ENCODE measurements at regions not wholly inside any gene's neighbourhood (a gene's known extent, or its start where the extent isn't known, plus 50 kb on each side); places are given as distances from the start of the nearest gene placed in this dataset.

DNA sequence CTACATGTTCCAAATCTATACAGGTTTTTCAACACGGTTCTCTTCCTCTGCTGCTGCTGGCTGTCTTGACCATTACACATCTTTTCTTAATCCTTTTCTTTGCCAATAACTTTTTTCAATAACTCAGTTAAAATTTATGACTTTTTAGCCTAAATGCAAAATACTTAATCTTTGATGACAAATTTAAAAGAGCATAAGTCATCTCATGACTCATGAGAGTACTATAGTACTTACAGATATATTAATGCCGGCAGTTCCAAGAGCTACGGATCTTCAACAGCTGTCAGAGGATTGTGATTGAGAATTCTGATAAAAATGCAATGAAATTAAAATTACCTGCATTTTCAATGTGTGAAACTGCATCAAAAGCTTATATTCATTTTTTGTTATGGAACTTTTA is 105.5 kb downstream of the KPNA2 start:
- WGBS (ENCODE audit: extremely low coverage, insufficient coverage, insufficient read length) = no CpG with 5 or more reads among the region's 3 CpGs
- no peak overlapping the region for H3K18ac ChIP-seq (ENCODE audit: low read length)
- H3K9me3 ChIP-seq (ENCODE audit: insufficient read depth, low read depth, low read length) = no peaks in the 10 kb centered on the region
- H3K4me1 ChIP-seq (ENCODE audit: control insufficient read depth in 1 of 2, insufficient read depth in 2 of 2, low read length in 2 of 2) = no peaks in the 10 kb centered on the region
- H3K23ac ChIP-seq (ENCODE audit: low read length) = no peak overlapping the region
- no peak overlapping the region for H2AK5ac ChIP-seq (ENCODE audit: low read length)
- H3K4me3 ChIP-seq (ENCODE audit: low read depth, low read length) = no peak overlapping the region
- no peak overlapping the region for H3K27ac ChIP-seq (ENCODE audit: low read depth, low read length)
- H2BK5ac ChIP-seq (ENCODE audit: low read depth, low read length, poor library complexity) = no peak overlapping the region
- no peak overlapping the region for H3K9ac ChIP-seq (ENCODE audit: low read length)
- no peak overlapping the region for H2AFZ ChIP-seq (ENCODE audit: insufficient read depth, low read length, poor library complexity)
- H3K4me2 ChIP-seq (ENCODE audit: low read length) = no peak overlapping the region
- H3K79me1 ChIP-seq (ENCODE audit: low read length) = no peaks in the 10 kb centered on the region
- H4K91ac ChIP-seq (ENCODE audit: low read depth, low read length) = no peak overlapping the region
- no peak overlapping the region for H2BK12ac ChIP-seq (ENCODE audit: low read length)
- no peak overlapping the region for H3K14ac ChIP-seq (ENCODE audit: low read length)
- no peaks in the 10 kb centered on the region for H3K27me3 ChIP-seq (ENCODE audit: insufficient read depth, low read length)
- H3K36me3 ChIP-seq (ENCODE audit: control insufficient read depth in 1 of 2, insufficient read depth in 2 of 2, low read length in 2 of 2) = no peaks in the 10 kb centered on the region
- H3K79me2 ChIP-seq (ENCODE audit: control insufficient read depth, insufficient read depth, low read length, poor library complexity) = no peaks in the 10 kb centered on the region
- no peak overlapping the region for H4K8ac ChIP-seq (ENCODE audit: low read depth, low read length)
- H3K4ac ChIP-seq (ENCODE audit: low read depth, low read length) = no peak overlapping the region
- H4K12ac ChIP-seq (ENCODE audit: low read depth, low read length) = no peak overlapping the region
- H2BK120ac ChIP-seq (ENCODE audit: insufficient read depth, low read length, poor library complexity) = no peak overlapping the region
- DNase-seq = no peak

DNA sequence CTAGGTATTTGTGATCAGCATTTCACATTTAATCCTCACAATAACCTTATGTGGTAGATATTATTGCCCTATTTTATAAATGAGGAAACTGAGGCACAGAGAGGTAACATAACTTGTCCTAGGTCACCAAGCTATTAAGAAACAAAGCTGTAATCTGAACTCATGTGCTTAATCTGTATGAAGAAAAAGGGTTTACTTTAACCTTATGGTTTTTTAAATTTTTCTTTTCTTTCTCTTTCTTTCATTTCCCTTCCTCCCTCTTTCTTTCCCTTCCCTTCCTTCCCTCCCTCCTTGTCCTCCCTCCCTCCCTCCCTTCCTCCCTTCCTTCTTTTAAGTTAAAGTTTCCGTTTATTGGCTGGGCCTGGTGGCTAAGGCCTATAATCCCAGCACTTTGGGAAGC is 105.2 kb upstream of the AMZ2 start:
- Histone ChIP-seq H3K4ac (ENCODE audit: low read depth, low read length) (no peak overlapping the region), H3K18ac (ENCODE audit: low read length) (no peak overlapping the region), H3K14ac (ENCODE audit: low read length) (no peak overlapping the region), H2BK5ac (ENCODE audit: low read depth, low read length, poor library complexity) (no peak overlapping the region), H3K27me3 (ENCODE audit: insufficient read depth, low read length) (no peaks in the 10 kb centered on the region), H2BK120ac (ENCODE audit: insufficient read depth, low read length, poor library complexity) (no peak overlapping the region), H2BK12ac (ENCODE audit: low read length) (no peak overlapping the region), H3K36me3 (ENCODE audit: control insufficient read depth in 1 of 2, insufficient read depth in 2 of 2, low read length in 2 of 2) (no peaks in the 10 kb centered on the region), H3K27ac (ENCODE audit: low read depth, low read length) (no peak overlapping the region), H3K79me1 (ENCODE audit: low read length) (no peaks in the 10 kb centered on the region), H3K4me2 (ENCODE audit: low read length) (no peak overlapping the region), H4K91ac (ENCODE audit: low read depth, low read length) (no peak overlapping the region), H3K79me2 (ENCODE audit: control insufficient read depth, insufficient read depth, low read length, poor library complexity) (no peaks in the 10 kb centered on the region), H2AK5ac (ENCODE audit: low read length) (no peak overlapping the region), H4K12ac (ENCODE audit: low read depth, low read length) (no peak overlapping the region), H3K23ac (ENCODE audit: low read length) (no peak overlapping the region), H3K4me1 (ENCODE audit: control insufficient read depth in 1 of 2, insufficient read depth in 2 of 2, low read length in 2 of 2) (no peaks in the 10 kb centered on the region), H3K9ac (ENCODE audit: low read length) (no peak overlapping the region), H2AFZ (ENCODE audit: insufficient read depth, low read length, poor library complexity) (no peak overlapping the region), H3K4me3 (ENCODE audit: low read depth, low read length) (no peak overlapping the region), H3K9me3 (ENCODE audit: insufficient read depth, low read depth, low read length) (no peaks in the 10 kb centered on the region), H4K8ac (ENCODE audit: low read depth, low read length) (no peak overlapping the region)
- no CpG with 5 or more reads among the region's 1 CpG for WGBS (ENCODE audit: extremely low coverage, insufficient coverage, insufficient read length)
- DNase-seq = no peak

DNA sequence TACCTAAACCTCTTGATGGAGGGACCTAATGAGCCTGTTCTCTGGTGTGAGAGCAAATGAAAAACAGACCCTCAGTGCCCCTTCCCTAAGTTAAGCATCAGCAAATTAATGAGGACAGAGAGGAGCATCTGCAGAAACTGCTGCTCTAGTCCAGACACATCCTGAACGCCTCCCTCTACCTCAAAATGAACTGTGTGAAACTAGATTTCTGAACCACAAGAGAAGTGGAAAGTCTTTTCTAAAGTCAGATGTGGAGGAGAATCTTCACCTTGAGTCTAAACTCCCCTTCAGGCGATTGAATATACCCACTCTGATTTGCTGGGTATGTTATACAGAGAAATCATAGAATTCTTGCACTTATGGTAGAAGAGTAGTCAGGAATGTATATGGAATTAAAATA is 104.4 kb upstream of the AMZ2 start:
- H3K4me1 ChIP-seq (ENCODE audit: control insufficient read depth in 1 of 2, insufficient read depth in 2 of 2, low read length in 2 of 2) = no peaks in the 10 kb centered on the region
- H2BK12ac ChIP-seq (ENCODE audit: low read length) = no peak overlapping the region
- no peaks in the 10 kb centered on the region for H3K9me3 ChIP-seq (ENCODE audit: insufficient read depth, low read depth, low read length)
- no peak overlapping the region for H4K12ac ChIP-seq (ENCODE audit: low read depth, low read length)
- H3K4me3 ChIP-seq (ENCODE audit: low read depth, low read length) = no peak overlapping the region
- H4K8ac ChIP-seq (ENCODE audit: low read depth, low read length) = no peak overlapping the region
- no peak overlapping the region for H2AK5ac ChIP-seq (ENCODE audit: low read length)
- no peak overlapping the region for H3K4ac ChIP-seq (ENCODE audit: low read depth, low read length)
- no peak overlapping the region for H2BK5ac ChIP-seq (ENCODE audit: low read depth, low read length, poor library complexity)
- H4K91ac ChIP-seq (ENCODE audit: low read depth, low read length) = no peak overlapping the region
- H3K27me3 ChIP-seq (ENCODE audit: insufficient read depth, low read length) = no peaks in the 10 kb centered on the region
- H2AFZ ChIP-seq (ENCODE audit: insufficient read depth, low read length, poor library complexity) = no peak overlapping the region
- H3K9ac ChIP-seq (ENCODE audit: low read length) = no peak overlapping the region
- no peak overlapping the region for H3K14ac ChIP-seq (ENCODE audit: low read length)
- no CpG with 5 or more reads among the region's 2 CpGs for WGBS (ENCODE audit: extremely low coverage, insufficient coverage, insufficient read length)
- H3K36me3 ChIP-seq (ENCODE audit: control insufficient read depth in 1 of 2, insufficient read depth in 2 of 2, low read length in 2 of 2) = no peaks in the 10 kb centered on the region
- H3K23ac ChIP-seq (ENCODE audit: low read length) = no peak overlapping the region
- DNase-seq = no peak
- H3K79me2 ChIP-seq (ENCODE audit: control insufficient read depth, insufficient read depth, low read length, poor library complexity) = no peaks in the 10 kb centered on the region
- no peak overlapping the region for H3K4me2 ChIP-seq (ENCODE audit: low read length)
- H2BK120ac ChIP-seq (ENCODE audit: insufficient read depth, low read length, poor library complexity) = no peak overlapping the region
- no peak overlapping the region for H3K27ac ChIP-seq (ENCODE audit: low read depth, low read length)
- H3K18ac ChIP-seq (ENCODE audit: low read length) = no peak overlapping the region
- no peaks in the 10 kb centered on the region for H3K79me1 ChIP-seq (ENCODE audit: low read length)

DNA sequence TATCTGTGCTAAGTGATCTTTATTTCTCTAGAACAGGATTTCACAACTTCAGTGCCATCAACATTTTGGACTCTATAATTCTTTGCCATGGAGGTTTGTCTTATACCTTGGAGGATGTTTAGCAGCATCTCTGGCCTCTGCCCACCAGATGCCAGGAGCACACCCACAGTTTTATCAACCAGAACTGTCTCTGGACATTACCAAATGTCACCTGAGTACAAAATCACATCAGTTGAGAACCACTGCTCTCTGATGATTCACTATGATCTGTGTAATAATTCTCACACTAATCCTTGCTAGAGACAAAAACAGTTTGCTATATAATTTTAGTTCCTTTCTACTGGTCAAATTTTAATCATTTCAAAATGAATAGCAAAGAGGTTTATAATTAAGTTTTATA is 102.8 kb upstream of the AMZ2 start:
- H3K9ac ChIP-seq (ENCODE audit: low read length) = no peak overlapping the region
- H3K79me2 ChIP-seq (ENCODE audit: control insufficient read depth, insufficient read depth, low read length, poor library complexity) = no peaks in the 10 kb centered on the region
- H3K14ac ChIP-seq (ENCODE audit: low read length) = no peak overlapping the region
- H3K4me1 ChIP-seq (ENCODE audit: control insufficient read depth in 1 of 2, insufficient read depth in 2 of 2, low read length in 2 of 2) = no peaks in the 10 kb centered on the region
- H3K27ac ChIP-seq (ENCODE audit: low read depth, low read length) = no peak overlapping the region
- H2BK12ac ChIP-seq (ENCODE audit: low read length) = no peak overlapping the region
- no peak overlapping the region for H4K8ac ChIP-seq (ENCODE audit: low read depth, low read length)
- no peaks in the 10 kb centered on the region for H3K79me1 ChIP-seq (ENCODE audit: low read length)
- peaks cover 2% of the 10 kb centered on the region for H3K9me3 ChIP-seq (ENCODE audit: insufficient read depth, low read depth, low read length)
- H3K23ac ChIP-seq (ENCODE audit: low read length) = no peak overlapping the region
- H3K4ac ChIP-seq (ENCODE audit: low read depth, low read length) = no peak overlapping the region
- no peak overlapping the region for H3K4me3 ChIP-seq (ENCODE audit: low read depth, low read length)
- no peak overlapping the region for H2BK120ac ChIP-seq (ENCODE audit: insufficient read depth, low read length, poor library complexity)
- no peak overlapping the region for H3K4me2 ChIP-seq (ENCODE audit: low read length)
- H4K91ac ChIP-seq (ENCODE audit: low read depth, low read length) = no peak overlapping the region
- H2AFZ ChIP-seq (ENCODE audit: insufficient read depth, low read length, poor library complexity) = no peak overlapping the region
- DNase-seq = no peak
- no peak overlapping the region for H2BK5ac ChIP-seq (ENCODE audit: low read depth, low read length, poor library complexity)
- no peaks in the 10 kb centered on the region for H3K36me3 ChIP-seq (ENCODE audit: control insufficient read depth in 1 of 2, insufficient read depth in 2 of 2, low read length in 2 of 2)
- H2AK5ac ChIP-seq (ENCODE audit: low read length) = no peak overlapping the region
- no peak overlapping the region for H3K18ac ChIP-seq (ENCODE audit: low read length)
- no peak overlapping the region for H4K12ac ChIP-seq (ENCODE audit: low read depth, low read length)
- no peaks in the 10 kb centered on the region for H3K27me3 ChIP-seq (ENCODE audit: insufficient read depth, low read length)

DNA sequence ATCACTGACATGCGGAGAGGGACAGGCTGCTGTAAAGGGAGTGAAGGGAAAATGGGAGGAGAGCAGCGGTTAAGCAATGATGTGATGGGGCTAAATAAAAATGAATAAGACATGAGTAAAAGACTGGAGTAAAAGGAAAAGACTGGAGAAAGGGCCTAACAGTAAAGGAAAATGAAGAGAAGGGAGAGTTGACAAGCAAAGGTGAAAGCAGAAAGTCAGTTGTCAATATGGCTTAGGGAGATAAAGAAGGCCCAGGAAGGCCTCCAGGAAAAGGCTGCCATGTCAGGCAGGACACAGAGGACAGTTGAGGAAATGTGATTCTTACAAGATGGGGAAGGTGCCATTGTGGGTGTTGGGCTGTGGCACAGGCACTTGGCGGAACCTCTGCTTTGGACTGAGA is 98.9 kb upstream of the AMZ2 start:
- no CpG with 5 or more reads among the region's 3 CpGs for WGBS (ENCODE audit: extremely low coverage, insufficient coverage, insufficient read length)
- Histone ChIP-seq H3K27ac (ENCODE audit: low read depth, low read length) (no peak overlapping the region), H3K4me3 (ENCODE audit: low read depth, low read length) (no peak overlapping the region), H3K79me1 (ENCODE audit: low read length) (no peaks in the 10 kb centered on the region), H3K9ac (ENCODE audit: low read length) (no peak overlapping the region), H3K4me2 (ENCODE audit: low read length) (no peak overlapping the region), H3K36me3 (ENCODE audit: control insufficient read depth in 1 of 2, insufficient read depth in 2 of 2, low read length in 2 of 2) (no peaks in the 10 kb centered on the region), H3K9me3 (ENCODE audit: insufficient read depth, low read depth, low read length) (peaks cover 4% of the 10 kb centered on the region), H2BK5ac (ENCODE audit: low read depth, low read length, poor library complexity) (no peak overlapping the region), H4K91ac (ENCODE audit: low read depth, low read length) (no peak overlapping the region), H2BK120ac (ENCODE audit: insufficient read depth, low read length, poor library complexity) (no peak overlapping the region), H4K12ac (ENCODE audit: low read depth, low read length) (no peak overlapping the region), H2AK5ac (ENCODE audit: low read length) (no peak overlapping the region), H3K79me2 (ENCODE audit: control insufficient read depth, insufficient read depth, low read length, poor library complexity) (no peaks in the 10 kb centered on the region), H3K14ac (ENCODE audit: low read length) (no peak overlapping the region), H3K18ac (ENCODE audit: low read length) (no peak overlapping the region), H3K23ac (ENCODE audit: low read length) (no peak overlapping the region), H4K8ac (ENCODE audit: low read depth, low read length) (no peak overlapping the region), H2AFZ (ENCODE audit: insufficient read depth, low read length, poor library complexity) (no peak overlapping the region), H3K4ac (ENCODE audit: low read depth, low read length) (no peak overlapping the region), H2BK12ac (ENCODE audit: low read length) (no peak overlapping the region), H3K4me1 (ENCODE audit: control insufficient read depth in 1 of 2, insufficient read depth in 2 of 2, low read length in 2 of 2) (no peaks in the 10 kb centered on the region), H3K27me3 (ENCODE audit: insufficient read depth, low read length) (no peaks in the 10 kb centered on the region)
- no peak for DNase-seq
